OCI-LY3 (cell line): ENCODE measurements at regions not wholly inside any gene's neighbourhood (a gene's known extent, or its start where the extent isn't known, plus 50 kb on each side); places are given as distances from the start of the nearest gene placed in this dataset.

Experiments
- EZH2phosphoT487 ChIP-seq: fragments of 200-600 bp; shearing (Covaris generic); IDR thresholded peaks from 2 replicates; pipeline ENCODE4 v1.6.1; 2018; ENCODE audit warnings: antibody characterized with exemption, mixed run types, low read depth
- TF ChIP-seq, protein P1 (sequence below): fragments of 200-600, 300-600 bp; sonication (generic); IDR thresholded peaks from 2 replicates; pipeline ENCODE4 v1.5.1; 2014; ENCODE audit warnings: antibody characterized with exemption, low read length, low read depth

DNA sequence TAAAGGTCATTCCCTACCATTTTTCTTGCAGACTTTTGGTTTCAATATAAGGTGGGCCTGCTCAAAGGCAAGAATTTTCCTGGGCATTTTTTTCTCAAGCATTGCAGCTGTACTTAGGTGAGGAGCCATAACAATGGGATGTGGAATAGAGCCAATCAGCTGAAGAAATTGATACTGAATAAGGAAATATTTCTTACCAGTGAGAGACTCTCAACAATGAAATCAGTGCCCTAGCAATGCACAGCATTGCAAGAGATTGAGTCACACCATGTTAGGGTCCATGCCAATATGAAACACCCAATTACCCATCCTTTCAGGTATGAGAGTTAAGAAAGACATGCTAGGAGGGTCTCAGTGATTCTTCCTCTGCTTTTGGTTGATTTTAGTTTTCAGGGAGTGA is 237.6 kb downstream of the SOX9 start:
- TF ChIP-seq, protein P1, sequence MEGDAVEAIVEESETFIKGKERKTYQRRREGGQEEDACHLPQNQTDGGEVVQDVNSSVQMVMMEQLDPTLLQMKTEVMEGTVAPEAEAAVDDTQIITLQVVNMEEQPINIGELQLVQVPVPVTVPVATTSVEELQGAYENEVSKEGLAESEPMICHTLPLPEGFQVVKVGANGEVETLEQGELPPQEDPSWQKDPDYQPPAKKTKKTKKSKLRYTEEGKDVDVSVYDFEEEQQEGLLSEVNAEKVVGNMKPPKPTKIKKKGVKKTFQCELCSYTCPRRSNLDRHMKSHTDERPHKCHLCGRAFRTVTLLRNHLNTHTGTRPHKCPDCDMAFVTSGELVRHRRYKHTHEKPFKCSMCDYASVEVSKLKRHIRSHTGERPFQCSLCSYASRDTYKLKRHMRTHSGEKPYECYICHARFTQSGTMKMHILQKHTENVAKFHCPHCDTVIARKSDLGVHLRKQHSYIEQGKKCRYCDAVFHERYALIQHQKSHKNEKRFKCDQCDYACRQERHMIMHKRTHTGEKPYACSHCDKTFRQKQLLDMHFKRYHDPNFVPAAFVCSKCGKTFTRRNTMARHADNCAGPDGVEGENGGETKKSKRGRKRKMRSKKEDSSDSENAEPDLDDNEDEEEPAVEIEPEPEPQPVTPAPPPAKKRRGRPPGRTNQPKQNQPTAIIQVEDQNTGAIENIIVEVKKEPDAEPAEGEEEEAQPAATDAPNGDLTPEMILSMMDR: no peak
- no peak for TF ChIP-seq EZH2phosphoT487
